ENCODE measurements at regions not wholly inside any gene's neighbourhood (a gene's known extent, or its start where the extent isn't known, plus 50 kb on each side); places are given as distances from the start of the nearest gene placed in this dataset.

DNA sequence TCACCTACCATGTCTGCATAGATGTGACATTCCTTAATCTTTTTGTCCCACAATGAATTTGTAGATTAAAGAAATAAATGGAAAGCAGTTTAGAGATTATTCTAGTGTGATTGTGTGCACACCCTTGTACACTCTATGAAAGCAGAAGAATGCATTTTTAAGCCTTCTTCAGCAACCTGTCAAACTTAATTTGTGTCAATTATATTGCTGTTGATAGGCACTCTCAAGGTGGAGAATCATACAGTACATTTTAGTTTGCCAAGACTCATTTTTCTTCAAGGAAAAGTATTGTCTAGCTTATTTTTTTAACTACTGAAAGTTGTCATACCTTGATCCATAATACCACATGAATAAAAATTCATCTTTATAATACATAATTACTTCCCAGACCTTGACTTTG is 1898.9 kb downstream of the OLFM4 start:
- TF ChIP-seq, protein P1, sequence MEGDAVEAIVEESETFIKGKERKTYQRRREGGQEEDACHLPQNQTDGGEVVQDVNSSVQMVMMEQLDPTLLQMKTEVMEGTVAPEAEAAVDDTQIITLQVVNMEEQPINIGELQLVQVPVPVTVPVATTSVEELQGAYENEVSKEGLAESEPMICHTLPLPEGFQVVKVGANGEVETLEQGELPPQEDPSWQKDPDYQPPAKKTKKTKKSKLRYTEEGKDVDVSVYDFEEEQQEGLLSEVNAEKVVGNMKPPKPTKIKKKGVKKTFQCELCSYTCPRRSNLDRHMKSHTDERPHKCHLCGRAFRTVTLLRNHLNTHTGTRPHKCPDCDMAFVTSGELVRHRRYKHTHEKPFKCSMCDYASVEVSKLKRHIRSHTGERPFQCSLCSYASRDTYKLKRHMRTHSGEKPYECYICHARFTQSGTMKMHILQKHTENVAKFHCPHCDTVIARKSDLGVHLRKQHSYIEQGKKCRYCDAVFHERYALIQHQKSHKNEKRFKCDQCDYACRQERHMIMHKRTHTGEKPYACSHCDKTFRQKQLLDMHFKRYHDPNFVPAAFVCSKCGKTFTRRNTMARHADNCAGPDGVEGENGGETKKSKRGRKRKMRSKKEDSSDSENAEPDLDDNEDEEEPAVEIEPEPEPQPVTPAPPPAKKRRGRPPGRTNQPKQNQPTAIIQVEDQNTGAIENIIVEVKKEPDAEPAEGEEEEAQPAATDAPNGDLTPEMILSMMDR (IDR thresholded peaks at IDR 0.05): no peak
- no peak for TF ChIP-seq POLR2A (IDR thresholded peaks at IDR 0.05)

Measured in stomach (tissue), 4 donors.